ENCODE measurements at regions not wholly inside any gene's neighbourhood (a gene's known extent, or its start where the extent isn't known, plus 50 kb on each side); places are given as distances from the start of the nearest gene placed in this dataset.
"Not testable (repeated sequence)": the region's sequence is repeated elsewhere in the genome, so short reads cannot be mapped to it uniquely, and the experiment has no call there.

DNA sequence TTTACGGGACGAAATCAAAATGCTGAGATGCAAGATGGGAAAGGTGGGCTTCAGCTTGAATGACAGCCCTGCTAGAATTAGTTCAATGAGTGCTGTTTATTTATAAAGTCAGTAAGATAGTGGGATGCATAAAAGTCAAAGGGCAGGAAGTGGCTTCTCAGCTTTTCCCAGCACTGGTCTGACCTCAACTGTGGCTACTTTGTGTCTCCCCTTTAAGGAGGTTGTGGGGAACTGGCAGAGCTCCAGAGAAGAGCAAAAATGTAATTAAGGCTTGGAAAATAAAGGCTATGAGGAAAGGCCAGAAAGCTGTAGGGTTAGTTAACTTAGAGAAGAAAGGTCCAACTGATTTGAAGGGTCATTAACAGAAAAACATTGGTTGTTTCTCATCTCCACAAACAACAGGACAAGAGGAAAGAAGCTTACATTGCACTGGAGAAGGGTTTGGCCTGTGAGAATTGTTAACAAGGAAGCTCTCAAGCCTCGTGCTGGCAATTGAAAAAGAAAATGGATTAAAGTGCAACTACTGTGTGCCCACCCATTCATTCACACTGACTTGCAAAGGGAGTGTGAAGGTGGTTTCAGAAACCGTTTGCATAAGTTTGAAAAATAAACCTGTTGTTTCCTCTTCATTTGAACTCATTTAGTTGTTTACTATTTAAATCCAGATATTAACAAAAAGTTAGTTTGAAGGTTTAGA is 68.8 kb upstream of the CD28 start:
- ChIA-PET POLR2A (interaction anchor here (0.7 kb wide), 1 partner anchor 395 kb away, joined by 9 read pairs; no protein-coding TSS in a partner anchor), CTCF (interaction anchor here (1.5 kb wide), 1 partner anchor 14 kb away, joined by 3 read pairs; no protein-coding TSS in a partner anchor)
- Histone ChIP-seq H3K4me3 (ENCODE audit: low read depth, low read length) (no peak overlapping the region), H3K36me3 (ENCODE audit: control insufficient read depth, insufficient read depth, low read length) (no peaks in the 10 kb centered on the region), H3K27me3 (ENCODE audit: control insufficient read depth, insufficient read depth, low read length) (no peaks in the 10 kb centered on the region)
- no peak for DNase-seq (ENCODE audit: low read depth)
- TF ChIP-seq, protein P1, sequence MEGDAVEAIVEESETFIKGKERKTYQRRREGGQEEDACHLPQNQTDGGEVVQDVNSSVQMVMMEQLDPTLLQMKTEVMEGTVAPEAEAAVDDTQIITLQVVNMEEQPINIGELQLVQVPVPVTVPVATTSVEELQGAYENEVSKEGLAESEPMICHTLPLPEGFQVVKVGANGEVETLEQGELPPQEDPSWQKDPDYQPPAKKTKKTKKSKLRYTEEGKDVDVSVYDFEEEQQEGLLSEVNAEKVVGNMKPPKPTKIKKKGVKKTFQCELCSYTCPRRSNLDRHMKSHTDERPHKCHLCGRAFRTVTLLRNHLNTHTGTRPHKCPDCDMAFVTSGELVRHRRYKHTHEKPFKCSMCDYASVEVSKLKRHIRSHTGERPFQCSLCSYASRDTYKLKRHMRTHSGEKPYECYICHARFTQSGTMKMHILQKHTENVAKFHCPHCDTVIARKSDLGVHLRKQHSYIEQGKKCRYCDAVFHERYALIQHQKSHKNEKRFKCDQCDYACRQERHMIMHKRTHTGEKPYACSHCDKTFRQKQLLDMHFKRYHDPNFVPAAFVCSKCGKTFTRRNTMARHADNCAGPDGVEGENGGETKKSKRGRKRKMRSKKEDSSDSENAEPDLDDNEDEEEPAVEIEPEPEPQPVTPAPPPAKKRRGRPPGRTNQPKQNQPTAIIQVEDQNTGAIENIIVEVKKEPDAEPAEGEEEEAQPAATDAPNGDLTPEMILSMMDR (IDR thresholded peaks at IDR 0.05; ENCODE audit: insufficient read depth, low read depth, low read length) = no peak

DNA sequence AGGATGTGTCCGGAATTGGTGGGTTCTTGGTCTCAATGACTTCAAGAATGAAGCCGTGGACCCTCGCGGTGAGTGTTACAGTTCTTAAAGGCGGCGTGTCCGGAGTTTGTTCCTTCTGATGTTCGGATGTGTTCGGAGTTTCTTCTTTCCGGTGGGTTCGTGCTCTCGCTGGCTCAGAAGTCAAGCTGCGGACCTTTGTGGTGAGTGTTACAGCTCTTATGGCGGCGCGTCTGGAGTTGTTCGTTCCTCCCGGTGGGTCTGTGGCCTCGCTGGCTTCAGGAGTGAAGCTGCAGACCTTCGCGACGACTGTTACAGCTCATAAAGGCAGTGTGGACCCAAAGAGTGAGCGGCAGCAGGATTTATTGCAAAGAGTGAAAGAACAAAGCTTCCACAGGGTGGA is 64.6 kb upstream of the CD28 start:
- CTCF ChIA-PET; H3K36me3 ChIP-seq (ENCODE audit: control insufficient read depth, insufficient read depth, low read length); DNase-seq (ENCODE audit: low read depth); POLR2A ChIA-PET; H3K4me3 ChIP-seq (ENCODE audit: low read depth, low read length); H3K27me3 ChIP-seq (ENCODE audit: control insufficient read depth, insufficient read depth, low read length): not testable (repeated sequence)

DNA sequence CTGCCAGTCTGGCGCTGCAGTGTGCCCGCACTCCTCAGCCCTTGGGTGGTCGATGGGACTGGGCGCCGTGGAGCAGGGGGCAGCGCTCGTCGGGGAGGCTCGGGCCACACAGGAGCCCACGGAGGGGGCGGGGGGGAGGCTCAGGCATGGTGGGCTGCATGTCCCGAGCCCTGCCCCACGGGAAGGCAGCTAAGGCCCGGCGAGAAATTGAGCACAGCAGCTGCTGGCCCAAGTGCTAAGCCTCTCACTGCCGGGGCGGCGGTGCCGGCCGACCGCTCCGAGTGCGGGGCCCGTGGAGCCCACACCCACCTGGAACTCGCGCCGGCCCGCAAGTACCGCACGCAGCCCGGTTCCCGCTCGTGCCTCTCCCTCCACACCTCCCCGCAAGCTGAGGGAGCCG is 63.6 kb upstream of the CD28 start:
- H3K4me3 ChIP-seq (ENCODE audit: low read depth, low read length); H3K27me3 ChIP-seq (ENCODE audit: control insufficient read depth, insufficient read depth, low read length); H3K36me3 ChIP-seq (ENCODE audit: control insufficient read depth, insufficient read depth, low read length); POLR2A ChIA-PET; DNase-seq (ENCODE audit: low read depth); CTCF ChIA-PET: not testable (repeated sequence)

DNA sequence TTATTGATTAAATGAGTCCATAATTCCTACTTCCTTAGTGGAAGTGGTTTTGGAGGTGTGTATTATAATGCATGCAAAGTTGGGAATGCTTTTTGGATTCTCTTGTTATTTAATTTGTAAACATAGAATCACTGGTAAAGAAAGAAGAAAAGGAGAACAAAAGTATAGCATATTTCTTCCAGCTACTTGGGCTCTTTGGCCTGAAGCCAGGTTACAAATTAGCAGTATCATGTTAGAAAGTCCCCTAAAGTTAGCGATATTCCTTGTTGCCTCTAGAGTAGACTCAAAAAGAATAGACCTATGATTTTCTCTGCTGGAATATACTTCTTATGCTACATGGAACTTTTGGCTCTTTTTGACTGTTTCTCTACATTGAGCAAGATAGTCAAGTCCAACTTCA is 60.6 kb upstream of the CD28 start:
- no peak for DNase-seq (ENCODE audit: low read depth)
- TF ChIP-seq, protein P1 (IDR thresholded peaks at IDR 0.05; ENCODE audit: insufficient read depth, low read depth, low read length) = no peak
- Histone ChIP-seq H3K36me3 (ENCODE audit: control insufficient read depth, insufficient read depth, low read length) (no peaks in the 10 kb centered on the region), H3K4me3 (ENCODE audit: low read depth, low read length) (no peak overlapping the region), H3K27me3 (ENCODE audit: control insufficient read depth, insufficient read depth, low read length) (no peaks in the 10 kb centered on the region)
- ChIA-PET CTCF (no interaction called here), POLR2A (no interaction called here)

DNA sequence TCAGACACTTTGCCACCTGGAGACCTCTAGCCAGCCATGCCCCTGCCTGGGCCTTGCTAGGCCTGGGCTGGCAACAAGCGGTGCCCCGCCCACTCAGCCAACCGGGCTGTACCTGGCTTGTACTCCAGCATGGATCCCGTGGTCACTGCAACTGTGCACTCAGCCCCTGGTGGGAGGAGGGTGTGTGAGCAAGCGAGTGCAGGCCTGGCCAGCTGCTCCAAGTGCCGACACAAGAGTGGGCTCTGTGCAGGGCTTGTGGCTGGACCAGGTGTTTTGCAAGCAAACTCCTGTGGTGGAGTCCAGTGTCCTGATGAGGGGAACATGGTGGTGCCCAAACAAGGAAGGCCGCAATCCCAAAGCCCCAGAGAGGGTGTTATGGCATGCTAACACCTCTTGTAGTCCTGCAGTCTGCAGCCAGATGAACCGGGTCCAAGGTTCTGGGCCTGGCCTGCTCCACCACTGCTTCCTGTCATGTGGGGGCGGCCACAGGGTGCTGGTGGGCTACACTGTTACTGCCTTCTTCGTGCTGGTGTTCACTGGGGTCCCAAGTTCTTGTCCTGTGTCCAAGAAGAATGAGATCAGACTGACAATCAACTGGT is 60.1 kb upstream of the CD28 start:
- no peaks in the 10 kb centered on the region for H3K36me3 ChIP-seq (ENCODE audit: control insufficient read depth, insufficient read depth, low read length)
- CTCF ChIA-PET = no interaction called here

DNA sequence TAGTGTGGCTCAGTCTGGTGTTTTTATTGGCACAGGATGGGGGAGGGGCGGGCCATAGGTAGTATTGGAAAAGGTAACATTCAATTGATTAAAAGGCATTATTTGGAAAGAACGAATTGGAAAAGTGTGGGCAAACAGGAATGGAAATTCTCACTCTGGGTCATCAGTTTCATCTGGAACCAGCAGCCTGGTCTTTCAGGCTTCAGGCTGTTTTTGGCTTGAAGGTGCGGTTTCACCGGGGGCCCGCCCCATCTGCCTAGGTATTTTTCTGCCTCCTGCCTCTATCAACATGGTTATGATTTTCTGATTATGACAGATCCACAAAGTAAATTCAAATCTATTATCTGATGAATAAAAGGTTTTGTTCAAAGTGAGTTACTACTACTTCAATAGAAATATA is 59.5 kb upstream of the CD28 start:
- ChIA-PET POLR2A (no interaction called here), CTCF (no interaction called here)
- TF ChIP-seq, protein P1 (IDR thresholded peaks at IDR 0.05; ENCODE audit: insufficient read depth, low read depth, low read length) = no peak
- no peaks in the 10 kb centered on the region for H3K27me3 ChIP-seq (ENCODE audit: control insufficient read depth, insufficient read depth, low read length)
- H3K36me3 ChIP-seq (ENCODE audit: control insufficient read depth, insufficient read depth, low read length) = no peaks in the 10 kb centered on the region
- DNase-seq (ENCODE audit: low read depth) = no peak
- H3K4me3 ChIP-seq (ENCODE audit: low read depth, low read length) = no peak overlapping the region

More for the DNA sequence above, 60.1 kb upstream of the CD28 start:
- TF ChIP-seq, protein P1 (IDR thresholded peaks at IDR 0.05; ENCODE audit: insufficient read depth, low read depth, low read length) = no peak
- H3K27me3 ChIP-seq (ENCODE audit: control insufficient read depth, insufficient read depth, low read length) = no peaks in the 10 kb centered on the region
- DNase-seq (ENCODE audit: low read depth) = no peak
- POLR2A ChIA-PET = no interaction called here
- H3K4me3 ChIP-seq (ENCODE audit: low read depth, low read length) = no peak overlapping the region
